ENCODE measurements at regions not wholly inside any gene's neighbourhood (a gene's known extent, or its start where the extent isn't known, plus 50 kb on each side); places are given as distances from the start of the nearest gene placed in this dataset.

DNA sequence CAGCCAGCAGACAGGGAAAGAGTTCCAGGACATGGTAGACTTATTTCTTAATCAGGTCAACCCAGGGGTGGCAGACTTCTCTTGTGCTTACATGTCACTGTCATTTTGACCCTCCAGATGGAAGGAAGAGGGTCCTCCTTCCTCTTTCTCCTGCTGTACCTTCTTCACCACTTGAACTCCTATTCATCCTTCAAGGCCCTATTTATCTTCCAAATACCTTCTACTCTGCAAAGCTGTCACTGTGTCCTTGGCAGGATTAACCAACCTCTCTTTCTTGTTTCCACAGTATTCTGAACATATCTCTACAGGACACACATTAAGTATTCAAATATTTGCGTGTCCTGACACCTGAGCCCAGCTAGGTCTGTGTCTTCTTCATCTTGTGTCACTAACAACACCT, 163.1 kb downstream of the DICER1 start:
- no peak for DNase-seq

DNA sequence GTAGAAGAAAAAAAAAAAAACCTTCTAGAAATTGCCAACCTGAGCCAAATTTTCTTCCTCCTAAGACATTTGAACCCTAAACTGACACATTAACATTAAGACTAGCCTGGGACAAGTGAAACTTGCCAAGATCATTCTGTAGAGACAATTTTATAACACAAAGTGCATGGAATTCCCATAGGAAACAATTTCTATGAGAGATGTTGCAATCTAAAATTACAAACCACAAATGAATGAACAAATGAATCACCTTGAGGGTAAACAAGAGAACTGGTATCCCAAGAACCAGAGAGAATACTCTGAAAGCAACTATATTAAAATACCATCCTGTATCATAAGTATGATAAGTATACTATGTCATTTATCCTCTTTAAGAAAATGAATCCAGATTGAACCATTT, 165.3 kb downstream of the DICER1 start:
- no peak for DNase-seq

DNA sequence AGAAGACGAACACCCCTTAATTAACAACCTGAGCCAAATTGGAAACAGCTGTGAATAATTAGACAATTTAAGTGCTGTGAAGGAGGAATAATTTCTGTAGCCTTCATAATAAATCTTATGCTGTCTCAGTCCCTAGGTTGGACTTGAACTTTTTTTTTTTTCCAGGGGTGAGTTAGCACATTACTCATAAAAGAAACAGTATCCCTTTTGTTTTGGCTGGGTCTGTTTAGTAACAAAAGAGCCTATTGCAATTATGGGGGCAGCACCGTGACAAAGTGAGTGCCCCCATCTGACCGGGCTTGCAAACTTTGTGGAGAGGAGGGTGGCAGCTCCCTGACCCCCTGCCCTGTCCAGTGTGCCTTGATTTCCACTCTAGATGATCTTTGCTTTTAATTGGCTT, 167.4 kb downstream of the DICER1 start:
- no peak for DNase-seq

DNA sequence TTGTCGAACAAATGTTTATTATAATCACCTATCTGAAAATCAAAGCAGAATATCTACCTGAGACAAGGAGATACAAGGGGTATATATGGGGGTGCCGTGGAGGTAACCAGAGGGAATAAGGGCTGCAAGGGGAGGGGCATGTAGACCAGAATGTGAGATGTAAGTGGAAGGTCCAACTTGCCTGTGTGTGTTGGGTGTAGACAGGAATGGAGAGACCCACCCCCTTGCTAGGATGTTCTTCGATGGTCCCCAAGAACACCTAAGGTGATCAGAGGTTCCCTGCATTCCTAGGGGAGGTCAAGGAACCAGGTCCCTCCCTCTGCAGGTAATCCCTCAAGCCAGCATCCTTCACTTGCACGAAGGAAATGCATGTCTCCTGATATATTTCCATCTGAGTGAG, 167.9 kb downstream of the DICER1 start:
- DNase-seq: no peak

DNA sequence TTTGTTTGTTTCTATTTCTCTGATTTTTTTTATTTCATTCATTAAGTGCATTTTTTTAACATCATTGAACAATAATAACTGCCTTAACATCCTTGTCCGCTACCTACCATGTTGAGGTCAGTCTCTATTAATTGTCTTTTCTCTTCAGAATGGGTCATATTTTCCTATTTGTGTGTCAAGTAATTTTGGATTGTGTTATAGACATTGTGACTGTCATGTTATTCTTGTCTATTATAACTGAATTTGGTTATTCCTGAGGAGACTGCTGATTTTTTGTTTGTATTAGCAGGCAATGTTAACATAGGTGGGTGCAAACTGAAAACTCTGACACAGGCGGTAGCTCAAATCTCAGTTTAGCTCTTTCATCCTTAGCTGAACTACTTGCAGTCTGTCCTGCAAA, 169.9 kb downstream of the DICER1 start:
- no peak for DNase-seq

DNA sequence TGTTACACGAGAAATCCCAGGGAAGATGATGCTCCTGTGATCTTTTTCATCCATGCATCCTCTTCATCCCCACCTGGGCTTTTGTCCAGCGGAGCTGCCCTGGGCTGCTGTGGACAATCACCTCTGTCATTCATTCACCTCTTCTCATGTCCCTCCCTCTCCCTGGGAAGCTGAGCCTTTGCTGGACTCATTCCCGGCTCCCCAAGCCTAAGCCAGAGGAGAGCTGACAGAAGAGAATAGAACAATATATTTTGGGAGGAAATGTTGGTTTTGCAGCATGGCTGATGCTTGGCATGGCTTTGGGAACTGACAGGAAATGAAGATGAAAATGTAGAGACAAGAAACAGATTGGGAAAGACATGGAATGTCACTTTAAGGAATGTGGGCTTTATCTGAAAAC, 177.4 kb downstream of the DICER1 start:
- DNase-seq: peak; percentile 36

DNA sequence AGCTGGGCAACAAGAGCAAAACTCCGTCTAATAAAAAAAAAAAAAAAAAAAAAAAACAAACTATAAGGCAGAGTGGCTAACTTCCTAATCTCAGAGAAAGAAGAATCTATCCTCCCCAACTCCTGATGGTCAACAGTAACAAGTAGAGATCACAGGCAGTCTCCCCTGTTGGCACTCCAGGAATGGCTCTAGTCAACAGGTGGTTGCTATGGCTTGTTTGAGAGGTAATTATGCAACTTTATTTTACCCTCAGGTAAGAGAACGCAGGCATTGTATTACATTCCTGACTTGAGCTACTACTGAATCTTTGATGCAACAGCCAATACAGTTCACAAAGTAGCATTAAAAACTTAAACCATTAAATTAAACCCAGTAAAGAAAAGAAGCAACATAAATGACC, 180.3 kb downstream of the DICER1 start:
- DNase-seq: no peak

DNA sequence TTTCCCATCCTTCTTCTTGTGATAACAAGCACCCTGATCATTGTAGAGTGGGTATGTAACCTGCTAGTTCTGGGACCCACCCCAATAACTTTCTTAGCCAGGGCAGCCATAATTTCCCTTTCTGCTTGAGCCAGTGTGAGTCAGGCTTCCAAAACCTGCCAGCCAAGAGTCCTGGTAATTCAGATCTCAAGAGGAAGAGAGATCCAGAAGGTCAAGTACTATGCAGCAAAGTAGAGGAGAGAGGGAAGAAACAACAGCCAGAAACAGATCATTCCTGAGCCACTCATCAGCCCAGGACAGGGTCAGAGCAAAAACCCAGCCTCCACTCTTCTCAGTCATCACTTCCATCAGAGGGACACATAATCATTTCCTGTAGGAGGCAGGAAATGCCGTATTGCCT, 182.0 kb downstream of the DICER1 start:
- DNase-seq: no peak

DNA sequence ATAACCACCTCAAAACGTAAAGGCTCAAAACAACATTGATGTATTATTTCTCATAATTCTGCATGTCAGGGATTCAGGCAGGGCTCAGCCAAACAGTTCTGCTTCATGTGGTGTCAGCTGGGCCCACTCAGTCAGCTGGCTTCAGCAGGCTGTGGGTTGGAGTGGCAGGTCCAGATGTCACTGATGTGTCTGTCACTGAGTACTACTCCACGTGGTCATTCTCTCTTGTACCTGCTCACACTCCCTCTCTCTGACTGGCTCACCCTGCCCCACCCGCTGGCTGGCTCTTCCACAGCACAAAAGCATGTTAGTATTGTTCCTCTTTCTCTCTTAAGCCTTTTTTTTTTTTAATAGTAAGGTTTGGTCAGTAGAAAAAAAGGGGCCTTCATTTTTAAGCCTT, 182.4 kb downstream of the DICER1 start:
- no peak for DNase-seq

DNA sequence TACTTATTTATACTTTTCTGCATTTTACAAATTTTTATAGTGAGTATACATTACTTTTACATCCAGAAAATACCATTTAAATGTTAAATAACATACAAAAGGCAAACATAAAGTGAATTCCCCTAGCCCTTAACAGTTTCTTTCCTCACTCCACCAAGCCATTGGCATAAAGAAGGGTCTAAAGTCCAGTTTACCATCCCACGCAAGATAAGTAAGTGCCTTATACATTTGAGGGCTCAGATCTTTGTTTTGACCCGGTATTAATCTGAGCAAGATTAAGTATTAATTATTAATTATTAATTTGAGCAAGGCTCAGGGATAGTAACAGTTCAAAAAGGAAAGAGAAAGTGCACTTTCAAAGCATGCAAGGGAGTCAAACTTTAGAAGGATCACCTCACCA, 182.9 kb downstream of the DICER1 start:
- no peak for DNase-seq

DNA sequence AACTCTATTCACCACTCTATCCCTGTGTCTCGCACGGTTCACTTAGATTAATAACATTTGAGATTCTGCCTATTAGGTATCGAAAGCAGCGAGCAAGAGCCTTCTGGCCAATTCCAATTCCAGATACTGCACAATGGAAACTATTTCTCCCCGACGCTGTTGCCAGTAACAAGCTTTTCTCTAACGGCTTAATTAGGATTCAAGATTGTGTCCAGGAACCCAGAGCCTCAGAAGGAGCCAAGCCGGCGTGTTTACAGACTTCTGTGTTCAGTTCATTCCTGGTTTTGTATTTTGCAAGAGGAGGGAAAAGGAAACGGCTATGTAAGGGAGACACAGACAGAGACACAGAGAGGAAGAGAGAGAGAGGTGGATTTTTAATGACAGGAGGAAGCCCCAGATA, 185.6 kb downstream of the DICER1 start:
- peak; percentile 90 for DNase-seq

DNA sequence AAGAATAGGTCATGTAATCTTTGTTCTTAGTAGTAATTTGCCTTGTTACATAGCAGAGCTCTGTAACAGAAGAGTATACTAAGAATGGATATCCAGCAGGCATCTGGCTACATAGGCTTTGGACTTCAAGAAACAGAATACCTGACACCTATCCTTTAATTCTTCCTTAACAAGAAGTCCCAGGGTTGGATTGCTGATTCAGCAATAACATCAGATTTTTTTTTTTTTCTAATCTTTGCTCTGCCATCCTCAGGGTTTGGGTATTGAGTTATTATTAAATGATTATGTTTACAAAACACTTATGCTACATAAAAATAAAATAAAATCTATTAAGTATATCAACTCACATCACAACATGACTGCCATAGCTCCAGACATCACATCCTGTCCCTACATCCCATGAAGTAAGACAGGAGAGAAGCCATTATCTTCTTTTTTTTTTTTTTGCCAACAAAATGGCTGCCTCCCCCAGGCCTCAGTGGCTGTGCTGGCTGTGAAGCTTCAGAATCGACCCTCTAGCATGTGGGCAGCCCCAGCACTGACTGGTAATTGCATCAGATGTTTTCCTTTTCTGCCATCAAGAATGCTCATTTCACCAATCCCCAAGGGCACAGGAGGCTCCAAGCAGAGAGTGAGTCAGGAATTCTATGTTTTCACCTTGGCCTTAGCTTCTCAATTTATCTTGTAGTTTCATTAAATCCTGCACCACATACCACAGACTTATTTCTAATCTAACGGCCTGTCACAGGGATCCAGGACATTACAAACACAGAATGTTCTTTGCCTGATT, 186.2 kb downstream of the DICER1 start:
- peak; percentile 59 for DNase-seq

DNA sequence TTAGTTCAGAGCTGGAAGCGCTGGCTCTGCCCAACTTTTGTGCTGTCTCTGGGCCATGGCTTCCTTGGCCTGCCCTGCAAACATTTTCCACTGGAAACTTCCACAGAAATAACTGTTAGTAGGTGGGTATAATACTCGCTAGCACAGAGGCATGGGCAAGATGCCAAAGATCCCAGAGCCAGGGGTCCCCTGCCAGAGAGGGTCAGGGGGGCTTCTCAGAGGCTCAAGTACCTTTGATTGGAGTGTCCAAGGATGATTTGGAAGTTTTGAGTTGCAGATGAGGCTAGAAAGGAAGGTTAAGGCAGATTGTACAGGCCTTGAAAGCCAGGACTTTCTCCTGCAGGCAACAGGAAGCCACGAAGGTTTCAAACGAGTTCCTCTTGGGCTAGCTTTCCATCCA, 187.6 kb downstream of the DICER1 start:
- DNase-seq: peak; percentile 29

DNA sequence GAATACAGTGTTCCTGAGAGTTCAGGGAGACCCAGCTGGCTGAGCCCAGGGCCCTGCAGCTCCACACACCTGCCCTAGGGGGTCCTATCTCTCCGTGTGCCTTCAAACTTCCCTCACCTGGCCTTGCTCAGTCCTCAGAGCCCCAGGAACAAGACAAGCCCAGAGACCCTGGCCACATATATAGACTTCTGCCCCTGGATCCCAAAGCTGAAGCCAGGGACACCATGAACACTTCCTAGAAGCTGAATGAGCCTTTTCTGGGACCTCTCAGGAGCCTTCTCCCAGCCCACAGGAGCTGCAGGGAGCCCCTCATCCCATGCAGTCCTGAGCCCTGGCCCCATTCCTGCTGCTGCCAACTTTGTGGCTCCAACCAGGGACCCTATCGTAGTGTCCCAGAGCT, 190.5 kb downstream of the DICER1 start:
- DNase-seq: no peak

DNA sequence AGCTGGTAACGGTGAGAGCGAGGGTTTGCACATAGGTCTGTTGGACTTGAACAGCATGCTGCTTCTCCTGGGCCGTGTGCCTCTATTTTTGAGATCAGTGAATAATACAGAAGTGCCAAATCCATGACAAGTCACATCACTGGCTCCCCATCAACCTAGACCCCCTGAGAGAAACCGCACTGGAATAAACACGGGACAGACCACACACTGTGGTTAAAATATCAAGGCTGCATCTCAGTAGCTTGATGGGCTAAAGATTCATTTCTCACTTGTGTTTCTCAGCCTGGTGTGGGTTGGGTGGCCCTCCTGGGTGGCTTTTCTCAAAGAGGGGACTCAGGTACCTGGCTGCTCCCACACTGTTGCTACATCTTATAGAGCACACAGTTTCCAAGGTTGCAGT, 191.0 kb downstream of the DICER1 start:
- DNase-seq: no peak

DNA sequence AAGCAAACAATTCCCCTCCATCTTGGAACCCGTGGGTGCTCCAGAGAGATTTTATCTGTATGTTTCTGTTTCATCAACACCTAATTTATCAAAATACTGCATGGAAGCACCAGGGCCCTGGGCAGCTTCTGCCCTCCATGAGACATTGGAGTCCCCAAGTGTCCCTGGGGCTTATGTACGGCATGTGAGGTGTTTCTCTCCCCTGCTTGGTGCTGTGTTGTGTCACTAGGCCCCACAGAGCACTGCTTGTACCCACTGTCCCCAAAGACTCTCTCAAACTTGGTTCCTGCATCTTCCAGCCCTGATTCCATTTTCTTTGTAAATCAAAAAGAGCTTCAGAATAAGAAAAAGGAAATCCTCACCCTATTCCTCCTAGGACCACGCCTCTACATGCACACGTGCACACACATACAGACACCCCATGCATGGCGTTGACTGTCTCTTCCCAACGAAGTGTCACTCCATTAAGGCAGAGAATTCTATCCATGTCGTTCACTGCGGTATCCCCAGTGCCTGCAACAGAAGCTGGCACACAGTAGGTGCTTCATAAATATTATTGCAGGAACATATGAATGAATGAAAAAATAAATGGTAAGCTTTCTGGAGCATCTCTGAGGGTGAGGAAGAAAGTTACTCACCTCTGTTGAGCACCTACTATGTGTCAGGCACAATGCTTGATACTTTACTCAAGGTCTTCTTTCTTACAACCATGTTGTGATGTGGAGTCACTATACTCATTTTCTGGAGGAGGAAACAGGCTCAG, 191.6 kb downstream of the DICER1 start:
- no peak for DNase-seq

DNA sequence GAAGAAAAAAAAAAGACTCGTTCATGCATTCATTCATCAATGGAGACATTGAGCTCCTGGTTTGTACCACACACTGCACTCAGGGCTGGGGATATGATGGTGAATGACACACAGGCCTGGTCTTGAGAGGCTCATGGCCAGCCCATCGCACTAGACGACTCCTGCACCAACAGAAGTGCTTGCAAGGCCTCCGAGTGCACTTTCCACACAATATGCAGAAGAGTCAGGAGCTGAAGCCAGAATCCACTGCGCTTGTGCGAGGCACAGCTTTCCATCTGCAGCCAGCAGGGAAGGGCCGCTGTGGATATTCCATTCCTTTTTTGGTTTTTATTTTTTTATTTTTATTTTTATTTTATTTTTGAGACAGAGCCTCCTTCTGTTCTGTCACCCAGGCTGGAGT, 192.4 kb downstream of the DICER1 start:
- DNase-seq: no peak

DNA sequence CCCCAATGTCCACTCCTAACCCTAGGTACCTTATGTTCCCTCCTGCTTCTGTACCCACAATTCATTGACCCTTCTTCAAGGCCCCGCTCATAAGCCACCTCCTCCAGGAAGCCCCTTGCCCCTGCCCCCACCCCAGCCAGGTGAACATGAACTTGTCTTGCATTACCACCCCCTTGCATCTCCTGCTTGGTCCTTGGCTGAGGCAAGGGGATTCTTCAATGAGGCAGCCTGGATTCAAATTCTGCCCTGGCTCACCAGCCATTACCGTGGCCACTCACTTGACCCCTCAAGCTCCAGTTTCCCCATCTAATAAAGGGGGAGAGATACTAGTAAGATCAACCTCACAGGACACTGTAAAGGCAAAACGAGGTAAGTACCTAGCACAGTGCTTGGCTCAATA, 193.1 kb downstream of the DICER1 start:
- no peak for DNase-seq

DNA sequence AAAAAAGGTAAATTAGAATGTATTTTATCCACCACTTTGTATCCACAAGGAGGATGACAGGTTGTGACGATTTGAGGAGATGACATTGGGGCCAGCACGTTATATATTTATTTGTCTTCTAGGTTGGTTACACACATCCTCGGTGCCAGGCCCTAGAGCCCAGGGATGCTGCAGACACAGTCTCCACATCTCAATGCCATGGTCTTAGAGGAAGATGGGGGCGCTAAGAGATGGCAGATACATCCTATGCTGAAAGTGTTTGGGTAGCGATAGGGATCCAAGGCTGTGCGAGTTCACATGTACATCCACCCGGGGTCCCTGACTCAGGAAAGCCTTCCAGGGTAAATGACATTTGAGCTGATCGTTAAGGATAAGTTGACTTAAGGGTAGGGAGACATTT, 193.1 kb upstream of the GSC start:
- no peak for DNase-seq

DNA sequence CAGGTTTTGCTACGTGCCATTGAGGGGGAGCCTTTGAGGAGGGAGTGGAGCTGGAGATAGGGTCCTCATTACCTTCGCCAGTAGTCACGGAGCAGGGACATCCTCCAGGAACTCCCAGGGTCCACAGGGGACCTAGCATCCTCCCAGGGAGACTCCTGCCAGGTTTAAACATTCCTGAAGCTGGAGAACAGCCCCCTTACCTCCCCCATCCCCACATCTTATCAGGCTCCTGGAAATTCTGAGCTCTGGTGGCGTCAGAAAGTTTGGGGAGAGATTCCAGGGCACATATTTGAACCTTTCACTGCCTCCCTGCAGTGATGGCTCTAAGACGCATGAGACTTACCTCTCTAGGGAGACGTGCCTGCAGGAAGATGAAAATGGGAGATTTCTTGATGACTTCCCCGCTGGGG, 192.3 kb upstream of the GSC start:
- no peak for DNase-seq

DNA sequence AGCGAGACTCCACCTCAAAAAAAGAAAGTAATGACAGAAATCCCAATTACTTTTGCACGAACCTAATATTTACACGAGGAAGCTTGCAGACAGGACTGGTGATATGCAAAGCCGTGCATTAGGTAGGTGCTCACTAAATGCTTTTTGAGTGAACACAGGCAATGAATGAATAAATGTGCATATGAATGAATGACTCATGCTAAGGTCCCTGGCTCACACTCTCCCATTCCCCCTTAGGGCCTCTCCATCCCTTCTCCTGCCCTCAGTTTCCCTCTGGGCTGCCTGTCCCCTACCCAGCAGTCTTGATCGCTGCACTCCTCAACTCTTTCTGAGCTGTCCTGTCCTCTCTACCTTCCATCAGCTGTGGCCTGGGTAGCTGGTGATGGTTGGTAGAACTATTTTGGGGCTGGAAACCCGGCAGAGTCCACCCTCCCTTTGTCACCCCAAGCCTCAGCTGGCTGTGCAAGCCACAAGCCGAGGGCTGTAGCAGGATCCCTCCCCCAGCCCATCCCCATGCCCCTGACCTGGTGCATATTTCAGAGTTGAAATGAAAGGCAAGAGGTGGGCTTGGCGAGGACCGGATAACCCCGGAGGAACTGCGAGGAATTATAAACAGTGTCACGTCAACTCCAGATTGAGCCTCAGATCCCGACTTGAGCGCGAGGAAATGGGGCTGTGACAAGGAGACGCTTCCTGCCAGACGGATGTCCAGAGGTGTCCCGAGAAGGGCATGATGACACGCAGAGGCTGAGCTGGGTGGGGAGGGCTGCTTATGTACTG, 191.7 kb upstream of the GSC start:
- DNase-seq: no peak

DNA sequence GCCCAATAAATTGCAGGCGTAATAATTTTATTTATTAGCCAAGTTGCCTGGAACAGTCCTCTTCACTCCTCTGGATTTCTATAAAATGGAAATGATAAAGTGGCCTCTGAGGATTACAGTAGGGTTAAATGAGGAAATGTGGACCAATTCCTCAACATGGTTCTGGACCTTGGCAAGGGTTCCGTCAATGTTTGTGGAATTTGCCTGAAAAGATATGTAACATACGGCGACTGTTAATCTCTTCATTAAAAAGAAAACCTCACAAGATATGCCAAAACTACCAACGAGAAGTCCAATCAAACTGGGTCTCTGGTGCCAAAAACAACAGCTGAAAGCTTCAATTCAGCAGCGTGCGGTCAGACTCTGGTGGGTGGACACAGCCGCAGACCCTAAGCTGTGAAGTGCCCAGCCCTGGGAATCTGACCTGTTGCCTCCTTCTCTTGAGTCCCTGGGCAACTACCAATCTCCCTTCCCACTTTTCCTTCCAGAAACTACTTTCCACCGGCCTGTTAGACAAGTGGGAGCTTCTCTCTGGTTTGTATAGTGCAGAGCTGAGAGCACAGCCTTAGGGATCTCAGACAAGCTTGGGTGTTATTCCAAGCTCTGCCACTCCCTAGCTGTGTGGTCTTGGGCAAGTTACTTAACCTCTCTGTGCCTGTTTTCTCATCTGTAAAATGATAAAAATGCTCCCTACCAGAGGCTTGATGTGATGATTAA, 190.5 kb upstream of the GSC start:
- DNase-seq: peak; percentile 61

Data from femur (tissue), 1 donor.